ENCODE measurements at regions not wholly inside any gene's neighbourhood (a gene's known extent, or its start where the extent isn't known, plus 50 kb on each side); places are given as distances from the start of the nearest gene placed in this dataset.
"Not testable (repeated sequence)": the region's sequence is repeated elsewhere in the genome, so short reads cannot be mapped to it uniquely, and the experiment has no call there.

DNA sequence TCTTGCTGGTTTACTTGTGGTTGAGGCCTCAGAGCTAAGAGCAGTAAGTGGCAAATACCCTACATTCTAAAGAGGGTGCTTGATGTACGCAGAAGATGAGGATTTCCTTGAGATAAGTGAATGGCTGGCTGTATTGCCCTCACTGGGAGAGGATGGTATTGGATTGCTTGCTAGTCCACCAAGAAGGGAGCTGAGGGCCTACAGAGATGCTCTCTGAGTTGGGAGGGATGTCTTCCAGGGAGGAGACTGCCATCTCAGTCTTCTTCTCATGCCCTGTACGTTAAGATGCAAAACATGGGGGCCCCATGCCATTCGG, 669.1 kb downstream of the UTRN start:
- Mint-ChIP-seq H3K36me3 (no peaks in the 10 kb centered on the region), H3K4me3 (no peak overlapping the region), H3K27me3 (peaks cover 15 to 16% of the 10 kb centered on the region in 2 donors), H3K27ac (no peak overlapping the region), H3K9me3 (no peaks in the 10 kb centered on the region), H3K4me1 (ENCODE audit: low read depth in 2 of 2) (no peaks in the 10 kb centered on the region)
- ATAC-seq: no peak
- no peak for DNase-seq (ENCODE audit: low spot score)

DNA sequence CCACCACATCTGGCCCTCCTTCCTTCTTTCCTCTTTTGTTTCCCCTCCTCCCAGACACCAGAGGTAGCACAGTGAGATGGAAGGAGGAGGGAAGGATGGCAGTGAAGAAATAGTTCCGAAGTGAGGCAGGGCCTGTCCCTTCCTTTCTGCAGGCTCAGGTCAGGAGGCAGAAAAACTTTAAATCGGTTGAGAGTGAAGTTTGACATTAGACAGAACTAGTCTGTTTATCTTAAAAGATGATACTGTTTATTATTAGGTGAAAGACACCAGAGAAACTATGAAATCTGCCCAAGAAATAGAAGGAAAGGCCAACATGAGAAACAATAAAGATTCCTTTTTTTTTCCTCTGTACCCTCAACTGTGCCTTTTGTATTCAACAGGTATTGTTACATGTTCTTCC, 670.3 kb downstream of the UTRN start:
- Mint-ChIP-seq H3K27me3 (peaks cover 15 to 16% of the 10 kb centered on the region in 2 donors), H3K27ac (no peak overlapping the region), H3K36me3 (no peaks in the 10 kb centered on the region), H3K4me1 (ENCODE audit: low read depth in 2 of 2) (no peaks in the 10 kb centered on the region), H3K9me3 (no peaks in the 10 kb centered on the region), H3K4me3 (no peak overlapping the region)
- DNase-seq (ENCODE audit: low spot score) (no peak), ATAC-seq (no peak)

DNA sequence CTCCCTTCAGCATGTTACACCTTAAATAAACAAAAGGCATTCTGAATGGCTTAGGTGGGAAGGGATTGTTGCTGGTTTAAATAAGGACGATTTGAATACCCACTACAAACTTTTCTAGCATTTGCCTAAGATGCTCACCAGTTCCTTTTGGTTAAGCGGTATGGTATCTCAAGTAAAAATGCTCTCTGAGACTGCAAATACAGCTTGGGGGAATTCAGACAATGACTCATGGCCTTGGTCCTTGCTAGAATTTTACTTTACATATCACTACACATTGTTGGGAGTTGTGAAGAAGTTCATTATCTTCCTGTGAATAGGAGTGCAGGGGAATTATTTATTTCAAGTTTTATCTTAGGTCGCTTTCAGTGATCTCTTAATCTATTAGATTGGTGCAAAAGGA, 670.7 kb downstream of the UTRN start:
- H3K4me3 Mint-ChIP-seq: no peak overlapping the region
- H3K27me3 Mint-ChIP-seq: peaks cover 13 to 16% of the 10 kb centered on the region in 2 donors
- DNase-seq (ENCODE audit: low spot score) (no peak), ATAC-seq (no peak)
- H3K9me3 Mint-ChIP-seq: no peaks in the 10 kb centered on the region
- no peak overlapping the region for H3K27ac Mint-ChIP-seq
- no peaks in the 10 kb centered on the region for H3K4me1 Mint-ChIP-seq (ENCODE audit: low read depth in 2 of 2)
- H3K36me3 Mint-ChIP-seq: no peaks in the 10 kb centered on the region

DNA sequence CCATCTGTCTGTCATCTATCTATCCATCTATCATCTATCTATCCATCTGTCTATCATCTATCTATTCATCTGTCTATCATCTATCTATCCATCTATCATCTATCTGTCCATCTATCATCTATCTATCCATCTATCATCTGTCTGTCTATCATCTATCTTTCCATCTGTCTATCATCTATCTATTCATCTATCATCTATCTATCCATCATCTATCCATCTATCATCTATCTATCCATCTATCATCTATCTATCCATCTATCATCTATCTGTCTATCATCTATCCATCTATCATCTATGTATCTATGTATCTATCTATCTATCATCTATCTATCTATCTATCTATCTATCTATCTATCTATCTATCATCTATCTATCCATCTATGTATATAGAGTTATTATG, 671.6 kb downstream of the UTRN start:
- peaks cover 14 to 20% of the 10 kb centered on the region in 2 donors for H3K27me3 Mint-ChIP-seq
- not testable (repeated sequence) for H3K36me3 Mint-ChIP-seq; H3K27ac Mint-ChIP-seq; ATAC-seq; H3K4me3 Mint-ChIP-seq; H3K9me3 Mint-ChIP-seq; H3K4me1 Mint-ChIP-seq (ENCODE audit: low read depth in 2 of 2); DNase-seq (ENCODE audit: low spot score)

DNA sequence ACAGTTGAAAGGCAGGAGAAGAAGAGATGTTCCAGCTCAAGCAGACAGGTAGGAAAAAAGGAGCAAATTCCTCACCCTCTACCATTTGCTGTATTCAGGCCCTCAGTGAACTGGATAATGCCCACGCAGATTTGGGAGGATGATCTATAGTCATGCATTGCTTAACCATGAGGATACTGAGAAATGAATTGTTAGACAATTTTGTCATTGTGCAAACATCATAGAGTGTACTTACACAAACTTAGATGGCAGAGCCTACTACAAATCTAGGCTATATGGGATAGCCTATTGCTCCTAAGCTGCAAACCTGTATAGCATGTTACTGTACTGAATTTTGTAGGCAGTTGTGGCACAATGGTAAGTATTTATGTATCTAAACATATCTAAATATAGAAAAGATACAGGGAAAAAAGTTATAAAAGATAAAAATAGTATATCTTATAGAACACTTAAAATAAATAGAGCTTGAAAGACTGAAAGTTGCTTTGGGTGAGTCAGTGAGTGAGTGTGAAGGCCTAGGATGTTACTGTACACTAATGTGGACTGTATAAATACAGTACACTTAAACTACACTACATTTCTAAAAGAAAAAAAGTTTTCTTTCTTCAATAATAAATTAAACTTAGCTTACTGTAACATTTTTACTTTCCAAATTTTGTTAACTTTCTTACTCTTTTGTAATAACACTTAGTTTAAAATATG, 672.3 kb downstream of the UTRN start:
- H3K4me1 Mint-ChIP-seq (ENCODE audit: low read depth in 2 of 2): no peaks in the 10 kb centered on the region
- DNase-seq (ENCODE audit: low spot score): no peak

DNA sequence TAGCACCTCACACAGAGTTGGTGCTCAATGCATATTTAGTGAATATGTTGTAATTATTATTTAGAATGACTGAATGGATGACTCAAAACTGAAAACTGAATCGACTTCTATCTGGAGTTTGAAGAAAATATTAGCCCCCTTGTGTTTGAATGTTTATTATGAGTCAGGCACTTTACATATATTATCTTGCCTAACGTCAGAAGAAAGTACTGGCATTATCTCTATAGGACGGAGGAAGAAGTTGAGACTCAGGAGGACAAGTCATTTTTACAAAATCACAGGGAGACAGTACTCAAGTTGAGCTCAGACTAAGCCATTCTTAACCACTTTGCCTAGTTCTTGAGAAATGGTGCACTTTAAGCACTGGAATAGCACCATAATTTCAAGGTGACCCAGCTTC, 684.0 kb downstream of the UTRN start:
- H3K27ac Mint-ChIP-seq: no peak overlapping the region

More for the DNA sequence above, 672.3 kb downstream of the UTRN start:
- H3K27me3 Mint-ChIP-seq: peaks cover 15 to 17% of the 10 kb centered on the region in 2 donors
- ATAC-seq: no peak
- no peak overlapping the region for H3K27ac Mint-ChIP-seq
- H3K4me3 Mint-ChIP-seq: no peak overlapping the region
- no peaks in the 10 kb centered on the region for H3K9me3 Mint-ChIP-seq
- no peaks in the 10 kb centered on the region for H3K36me3 Mint-ChIP-seq

DNA sequence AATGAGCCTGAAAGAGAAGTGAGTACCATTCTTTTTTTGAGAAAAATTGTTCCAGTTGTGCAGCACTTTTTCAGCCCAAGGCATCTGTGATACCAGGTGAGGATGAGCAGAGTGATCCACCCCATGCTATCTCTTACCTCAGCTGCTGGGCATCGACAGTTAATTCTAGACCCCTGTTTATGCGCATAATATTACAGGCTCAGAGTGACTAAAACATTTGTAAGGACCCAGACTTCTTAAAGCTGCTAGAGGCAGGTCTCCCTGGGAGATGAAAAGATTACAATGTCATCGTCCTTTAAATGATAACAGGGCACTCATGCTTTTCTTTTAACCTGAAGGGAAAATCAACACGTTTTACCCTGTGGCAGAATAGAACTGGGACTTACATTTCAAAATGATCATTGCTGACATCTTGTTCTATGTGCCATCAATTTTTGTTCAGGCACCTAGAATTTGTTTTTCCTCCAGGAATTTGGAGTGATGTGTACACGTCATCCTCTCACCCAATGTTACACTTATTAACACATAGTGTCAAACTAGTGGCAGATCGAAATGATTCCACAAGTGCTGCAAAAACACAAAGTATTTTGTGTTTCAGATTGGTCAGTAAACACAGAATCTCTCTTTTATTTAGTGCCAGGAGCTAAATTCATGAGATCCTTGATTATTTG, 684.6 kb downstream of the UTRN start:
- Mint-ChIP-seq H3K4me1 (ENCODE audit: low read depth in 2 of 2) (no peaks in the 10 kb centered on the region), H3K27ac (no peak overlapping the region), H3K27me3 (peaks cover 19 to 38% of the 10 kb centered on the region in 2 donors), H3K9me3 (no peaks in the 10 kb centered on the region), H3K36me3 (peaks cover 2% of the 10 kb centered on the region), H3K4me3 (no peak overlapping the region)
- ATAC-seq (no peak), DNase-seq (ENCODE audit: low spot score) (no peak)

More for the DNA sequence above, 684.0 kb downstream of the UTRN start:
- no peaks in the 10 kb centered on the region for H3K4me1 Mint-ChIP-seq (ENCODE audit: low read depth in 2 of 2)
- no peaks in the 10 kb centered on the region for H3K9me3 Mint-ChIP-seq
- no peaks in the 10 kb centered on the region for H3K36me3 Mint-ChIP-seq
- DNase-seq (ENCODE audit: low spot score): no peak
- H3K4me3 Mint-ChIP-seq: no peak overlapping the region
- ATAC-seq: no peak
- peaks cover 18 to 39% of the 10 kb centered on the region in 2 donors for H3K27me3 Mint-ChIP-seq

DNA sequence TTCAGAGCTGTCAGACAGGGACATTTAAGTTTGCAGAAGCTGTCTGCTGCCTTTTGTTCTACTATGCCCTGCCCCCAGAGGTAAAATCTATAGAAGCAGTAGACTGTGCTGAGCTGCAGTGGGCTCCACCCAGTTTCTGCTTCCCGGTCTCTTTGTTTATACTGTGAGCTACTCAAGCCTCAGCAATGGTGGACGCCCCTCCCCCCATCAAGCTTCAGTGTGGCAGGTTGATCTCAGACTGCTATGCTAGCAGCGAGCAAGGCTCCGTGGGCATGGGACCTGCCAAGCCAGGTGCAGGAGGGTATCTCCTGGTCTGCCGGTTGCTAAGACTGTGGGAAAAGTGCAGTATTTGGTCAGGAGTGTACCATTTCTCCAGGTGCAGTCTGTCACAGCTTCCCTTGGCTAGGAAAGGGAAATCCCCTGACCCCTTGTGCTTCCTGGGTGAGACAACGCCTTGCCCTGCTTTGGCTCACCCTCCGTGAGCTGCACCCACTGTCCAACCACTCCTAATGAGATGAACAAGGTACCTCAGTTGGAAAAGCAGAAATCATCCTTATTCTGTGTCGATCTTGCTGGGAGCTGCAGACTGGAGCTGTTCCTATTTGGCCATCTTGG, 692.2 kb downstream of the UTRN start:
- H3K27ac Mint-ChIP-seq; ATAC-seq; DNase-seq (ENCODE audit: low spot score); H3K4me1 Mint-ChIP-seq (ENCODE audit: low read depth in 2 of 2); H3K36me3 Mint-ChIP-seq; H3K9me3 Mint-ChIP-seq; H3K4me3 Mint-ChIP-seq: not testable (repeated sequence)
- peaks cover 38 to 67% of the 10 kb centered on the region in 2 donors for H3K27me3 Mint-ChIP-seq

DNA sequence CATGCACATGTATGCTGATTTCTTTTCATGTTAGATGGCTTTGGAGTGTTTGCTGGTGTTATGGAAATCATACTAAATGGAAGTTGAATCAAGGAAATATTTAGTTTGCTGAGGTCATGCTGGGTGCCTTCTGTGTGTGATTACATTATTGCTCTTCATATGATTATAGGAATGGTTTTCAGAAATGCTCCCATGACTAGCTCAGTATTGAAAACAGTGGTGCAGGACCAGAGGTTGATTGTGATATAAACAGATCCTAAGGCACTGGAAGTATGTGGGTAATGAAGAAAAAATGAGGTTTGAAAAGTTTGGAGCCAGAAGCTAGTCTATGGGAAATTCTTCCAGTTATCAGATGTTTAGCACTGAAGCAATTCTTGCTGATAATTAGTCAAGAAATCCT, 693.1 kb downstream of the UTRN start:
- DNase-seq (ENCODE audit: low spot score) (no peak), ATAC-seq (no peak)
- H3K4me3 Mint-ChIP-seq: no peak overlapping the region
- peaks cover 0 to 3% of the 10 kb centered on the region in 2 donors for H3K4me1 Mint-ChIP-seq (ENCODE audit: low read depth in 2 of 2)
- no peak overlapping the region for H3K27ac Mint-ChIP-seq
- peaks cover 42 to 75% of the 10 kb centered on the region in 2 donors for H3K27me3 Mint-ChIP-seq
- peaks cover 5% of the 10 kb centered on the region for H3K36me3 Mint-ChIP-seq
- no peaks in the 10 kb centered on the region for H3K9me3 Mint-ChIP-seq

DNA sequence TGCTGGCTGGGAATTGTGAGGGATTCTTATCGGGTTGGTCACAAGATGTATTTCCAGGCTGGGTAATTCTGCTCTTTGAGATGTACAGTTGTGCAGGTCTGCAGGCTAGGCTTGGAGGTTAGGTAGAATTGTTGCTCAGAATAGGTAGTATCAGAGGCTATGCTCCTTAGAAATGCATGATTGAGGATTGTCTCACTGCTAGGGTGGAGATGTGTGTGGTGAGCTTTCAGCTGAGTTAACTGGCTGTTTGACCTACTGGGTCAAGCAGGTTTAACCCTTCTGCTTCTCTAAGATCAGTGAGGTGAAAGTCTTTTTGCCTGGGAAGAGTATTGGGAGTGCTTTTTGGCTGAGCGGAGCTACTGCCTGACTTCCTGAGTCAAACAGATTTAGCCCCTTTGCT, 701.1 kb downstream of the UTRN start:
- ATAC-seq (no peak), DNase-seq (ENCODE audit: low spot score) (no peak)
- H3K27me3 Mint-ChIP-seq: peaks cover 32 to 64% of the 10 kb centered on the region in 2 donors
- peaks cover 6% of the 10 kb centered on the region for H3K36me3 Mint-ChIP-seq
- no peaks in the 10 kb centered on the region for H3K4me1 Mint-ChIP-seq (ENCODE audit: low read depth in 2 of 2)
- H3K9me3 Mint-ChIP-seq: peaks cover 5% of the 10 kb centered on the region
- no peak overlapping the region for H3K4me3 Mint-ChIP-seq
- no peak overlapping the region for H3K27ac Mint-ChIP-seq

DNA sequence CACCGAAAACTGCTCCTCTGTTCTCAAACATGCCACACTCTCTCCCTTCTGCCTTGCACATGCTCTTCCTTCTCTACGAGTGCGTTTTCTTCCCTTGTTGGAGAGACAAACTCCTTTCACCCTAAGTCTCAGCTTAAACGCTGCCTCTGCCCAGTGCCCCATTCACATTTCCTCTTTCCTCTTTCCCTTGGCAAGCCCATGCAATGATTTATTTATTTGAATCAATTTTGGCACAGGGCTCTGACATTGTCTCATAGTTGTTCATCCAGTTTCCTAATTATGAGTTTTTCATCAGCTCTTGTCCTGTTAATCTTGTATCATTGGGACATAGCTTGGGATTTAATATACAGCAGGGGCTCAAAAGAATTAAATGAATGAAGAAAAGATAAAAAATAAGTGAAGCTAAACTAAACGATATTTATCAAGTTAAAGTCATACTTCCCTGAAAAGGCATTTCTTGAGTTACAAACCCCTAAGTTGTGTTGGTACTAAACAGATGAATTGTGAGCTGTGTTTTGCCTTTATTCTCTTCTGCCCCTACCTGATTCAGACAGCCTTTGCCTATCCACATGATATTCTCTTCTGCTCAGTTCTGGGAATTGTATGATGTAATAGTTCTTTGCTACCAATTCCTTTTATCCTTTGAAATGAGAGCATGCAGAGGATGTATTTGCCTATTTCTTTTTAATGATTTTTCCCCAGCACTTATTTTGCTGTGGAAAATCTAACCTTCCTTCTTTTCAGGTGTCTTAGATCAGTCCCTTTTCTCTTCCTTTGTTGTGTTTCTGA, 704.4 kb downstream of the UTRN start:
- Mint-ChIP-seq H3K36me3 (peaks cover 6% of the 10 kb centered on the region), H3K27ac (no peak overlapping the region), H3K27me3 (peaks cover 33 to 65% of the 10 kb centered on the region in 2 donors), H3K4me3 (no peak overlapping the region), H3K9me3 (peaks cover 5% of the 10 kb centered on the region), H3K4me1 (ENCODE audit: low read depth in 2 of 2) (no peaks in the 10 kb centered on the region)
- DNase-seq (ENCODE audit: low spot score): no peak
- ATAC-seq: no peak

DNA sequence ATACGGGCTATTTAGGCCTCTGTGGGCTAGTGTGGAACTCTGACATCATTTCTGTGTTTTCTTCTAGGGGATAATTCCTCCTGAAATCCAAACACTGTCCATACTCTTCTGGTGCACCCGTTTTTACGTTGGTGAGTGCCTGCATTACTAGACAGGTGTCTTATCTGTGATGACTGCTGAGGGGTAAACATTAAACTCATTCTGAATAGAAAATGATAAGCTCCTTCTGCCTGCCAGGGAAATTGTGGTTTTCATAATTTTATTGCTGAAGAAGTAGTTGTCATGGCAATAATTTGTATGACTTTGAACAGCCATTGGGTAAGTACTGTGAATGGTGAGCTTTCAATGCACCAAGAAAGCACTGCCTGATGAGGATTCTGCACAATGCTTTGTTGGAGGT, 705.6 kb downstream of the UTRN start:
- H3K27me3 Mint-ChIP-seq: peaks cover 29 to 70% of the 10 kb centered on the region in 2 donors
- no peaks in the 10 kb centered on the region for H3K4me1 Mint-ChIP-seq (ENCODE audit: low read depth in 2 of 2)
- no peak for ATAC-seq
- H3K4me3 Mint-ChIP-seq: no peak overlapping the region
- no peaks in the 10 kb centered on the region for H3K36me3 Mint-ChIP-seq
- no peak for DNase-seq (ENCODE audit: low spot score)
- peaks cover 3% of the 10 kb centered on the region for H3K9me3 Mint-ChIP-seq
- no peak overlapping the region for H3K27ac Mint-ChIP-seq

DNA sequence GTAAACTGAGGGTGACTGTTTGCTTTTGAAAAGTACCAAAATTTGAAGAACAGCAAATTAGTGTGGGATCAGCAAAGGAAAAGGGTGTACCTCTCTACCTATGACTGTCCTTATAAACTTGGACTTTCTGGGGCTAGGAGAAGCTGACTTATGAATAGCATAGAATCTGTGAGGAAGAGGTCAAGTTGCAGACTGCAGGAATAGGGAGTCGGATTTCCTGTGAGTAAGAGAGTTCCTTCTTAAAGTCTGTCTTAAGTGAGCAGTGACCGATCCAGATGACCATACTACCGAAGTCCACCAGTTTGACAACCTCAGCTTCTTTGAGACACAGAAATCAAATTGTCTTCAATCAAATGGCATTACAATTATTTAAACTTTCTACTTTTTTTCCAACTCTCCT, 708.7 kb downstream of the UTRN start:
- H3K4me3 Mint-ChIP-seq: no peak overlapping the region
- H3K4me1 Mint-ChIP-seq (ENCODE audit: low read depth in 2 of 2): no peaks in the 10 kb centered on the region
- ATAC-seq (no peak), DNase-seq (ENCODE audit: low spot score) (no peak)
- H3K36me3 Mint-ChIP-seq: no peaks in the 10 kb centered on the region
- no peak overlapping the region for H3K27ac Mint-ChIP-seq
- peaks cover 27 to 73% of the 10 kb centered on the region in 2 donors for H3K27me3 Mint-ChIP-seq
- no peaks in the 10 kb centered on the region for H3K9me3 Mint-ChIP-seq

DNA sequence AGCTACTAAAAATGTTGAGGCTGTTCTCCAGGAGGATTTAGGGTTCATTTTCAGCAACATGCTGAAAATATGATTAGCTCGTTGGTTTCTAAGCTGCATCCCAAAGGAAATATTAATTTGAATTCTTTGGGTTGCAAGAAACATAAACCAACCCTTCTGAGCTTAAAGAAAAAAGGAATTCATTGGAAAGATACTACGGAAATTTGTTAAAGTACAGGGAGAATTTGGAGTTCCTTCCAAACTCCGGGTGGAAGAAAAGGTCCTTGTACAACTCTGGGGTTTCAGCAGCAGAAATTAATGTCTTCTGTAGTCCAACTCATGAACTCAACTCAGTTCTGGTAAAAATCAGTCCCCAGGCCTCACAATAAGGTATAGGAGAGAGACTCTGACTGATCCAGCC, 712.9 kb downstream of the UTRN start:
- ATAC-seq (no peak), DNase-seq (ENCODE audit: low spot score) (no peak)
- Mint-ChIP-seq H3K36me3 (no peaks in the 10 kb centered on the region), H3K4me1 (ENCODE audit: low read depth in 2 of 2) (no peaks in the 10 kb centered on the region), H3K27ac (no peak overlapping the region), H3K27me3 (peaks cover 22 to 34% of the 10 kb centered on the region in 2 donors), H3K9me3 (peaks cover 6% of the 10 kb centered on the region), H3K4me3 (no peak overlapping the region)

Measured in natural killer cell treated with Interleukin-12 subunit alpha and Interleukin-12 subunit beta and Interleukin-15 and Interleukin-18, amount 100 ng/mL, for 72 hours (primary cell).